ENCODE measurements at regions not wholly inside any gene's neighbourhood (a gene's known extent, or its start where the extent isn't known, plus 50 kb on each side); places are given as distances from the start of the nearest gene placed in this dataset.

GRCh38 chr2:160803881-160804280 lies 310.3 kb upstream of the RBMS1 start:
- no peak for TF ChIP-seq GATA3 (IDR thresholded peaks at IDR 0.05; ENCODE audit: low read depth, low read length)
- TF ChIP-seq GATA2 (IDR thresholded peaks at IDR 0.05; ENCODE audit: low read depth, low read length) = no peak
